ENCODE measurements at regions not wholly inside any gene's neighbourhood (a gene's known extent, or its start where the extent isn't known, plus 50 kb on each side); places are given as distances from the start of the nearest gene placed in this dataset.
"Not testable (repeated sequence)": the region's sequence is repeated elsewhere in the genome, so short reads cannot be mapped to it uniquely, and the experiment has no call there.

DNA sequence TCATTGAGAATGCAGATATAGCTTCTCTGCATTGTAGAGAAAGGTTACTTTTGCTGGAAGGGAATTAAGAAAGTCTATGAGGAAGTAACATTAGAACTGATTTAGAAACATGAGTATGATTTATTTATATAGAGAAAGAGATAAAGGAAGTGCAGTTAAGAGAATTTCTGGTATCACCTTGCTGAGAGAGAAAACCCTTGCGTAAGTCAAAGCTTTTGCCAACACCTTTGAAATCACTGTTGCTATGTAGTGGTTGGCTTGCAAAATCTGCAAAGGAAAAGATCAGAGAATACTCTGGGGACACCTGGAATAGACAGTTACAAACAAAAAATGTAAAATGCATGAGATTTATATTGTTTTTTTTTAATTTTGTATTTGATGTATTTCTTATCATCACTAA lies 137.3 kb upstream of the RXFP1 start:
- in situ Hi-C loops (cut with HindIII; ENCODE audit: low pct_ligation_motif_present, low pct_unique_long_range_greater_than_20kb, low sequenced_read_pairs), result no loop called here
- no peak for DNase-seq

DNA sequence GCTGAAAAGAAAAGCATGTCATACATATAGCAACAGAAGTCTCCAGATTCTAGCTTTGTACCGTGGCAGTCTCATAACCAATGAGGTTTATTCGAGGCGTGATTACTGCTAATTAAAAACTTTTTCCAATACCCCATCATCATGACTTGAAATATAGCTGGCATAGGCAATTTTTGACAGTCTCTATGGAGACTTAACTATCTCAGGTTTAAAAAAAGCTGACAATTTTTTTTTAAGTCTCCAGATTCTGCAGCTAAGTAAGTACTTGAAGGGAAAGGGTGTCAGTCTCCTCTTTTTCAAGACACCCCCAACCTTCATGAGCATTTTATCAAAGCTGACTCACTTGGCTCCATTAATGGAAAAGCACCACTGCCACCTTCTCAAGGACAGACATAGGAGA lies 126.3 kb upstream of the RXFP1 start:
- no peak for DNase-seq
- in situ Hi-C loops (cut with HindIII; ENCODE audit: low pct_ligation_motif_present, low pct_unique_long_range_greater_than_20kb, low sequenced_read_pairs), result no loop called here

DNA sequence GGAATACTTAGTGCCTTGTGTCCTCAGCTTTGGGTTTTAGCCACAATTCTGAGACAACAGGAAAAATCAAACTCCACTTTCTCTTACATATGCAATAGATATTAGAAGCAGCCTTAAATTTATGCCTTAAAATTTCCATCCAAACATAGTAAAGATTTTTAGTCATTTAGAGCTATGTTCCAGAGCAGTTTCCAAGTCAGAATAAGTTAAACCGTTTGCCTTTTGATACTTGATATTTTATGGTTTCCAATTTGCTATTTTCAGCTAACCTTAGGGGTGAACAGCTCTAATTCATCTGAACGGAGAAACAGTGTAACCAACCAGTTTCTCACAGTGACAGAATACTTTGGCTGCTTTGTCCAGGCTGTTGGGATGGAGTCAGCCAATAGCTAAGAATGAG lies 125.8 kb upstream of the RXFP1 start:
- in situ Hi-C loops (cut with HindIII; ENCODE audit: low pct_ligation_motif_present, low pct_unique_long_range_greater_than_20kb, low sequenced_read_pairs), result no loop called here
- DNase-seq, result no peak

DNA sequence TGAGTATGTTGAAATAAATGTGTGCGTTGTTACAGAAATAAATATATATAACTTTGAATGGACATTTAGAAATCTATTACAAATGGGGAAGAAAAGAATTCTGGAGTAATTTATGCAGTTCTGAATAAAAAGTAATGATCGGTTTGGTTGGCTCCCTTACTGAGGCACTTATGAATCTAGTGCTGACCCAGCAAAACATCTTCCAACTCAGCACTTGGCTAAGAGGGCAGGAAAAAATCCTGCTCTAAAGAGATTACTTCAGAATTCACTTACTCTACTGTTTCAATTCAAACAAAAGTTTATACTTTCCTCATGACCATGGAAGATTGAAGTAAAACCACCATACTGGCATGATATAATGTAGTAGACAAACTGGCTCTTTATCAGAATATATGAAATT lies 123.9 kb upstream of the RXFP1 start:
- no peak for DNase-seq
- in situ Hi-C loops (cut with HindIII; ENCODE audit: low pct_ligation_motif_present, low pct_unique_long_range_greater_than_20kb, low sequenced_read_pairs), result no loop called here

DNA sequence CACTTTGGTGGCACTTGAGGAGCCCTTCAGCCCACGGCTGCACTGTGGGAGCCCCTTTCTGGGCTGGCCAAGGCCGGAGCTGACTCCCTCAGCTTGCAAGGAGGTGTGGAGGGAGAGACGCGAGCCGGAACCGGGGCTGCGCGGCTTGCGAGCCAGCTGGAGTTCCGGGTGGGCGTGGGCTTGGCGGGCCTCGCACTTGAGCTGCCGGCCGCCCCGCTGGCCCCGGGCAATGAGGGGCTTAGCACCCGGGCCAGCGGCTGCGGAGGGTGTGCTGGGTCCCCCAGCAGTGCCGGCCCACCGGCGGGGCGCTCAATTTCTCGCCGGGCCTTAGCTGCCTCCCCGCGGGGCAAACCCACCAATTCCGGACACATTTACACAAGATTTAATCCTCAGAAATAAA lies 113.7 kb upstream of the RXFP1 start:
- DNase-seq; in situ Hi-C loops (cut with HindIII; ENCODE audit: low pct_ligation_motif_present, low pct_unique_long_range_greater_than_20kb, low sequenced_read_pairs): not testable (repeated sequence)

DNA sequence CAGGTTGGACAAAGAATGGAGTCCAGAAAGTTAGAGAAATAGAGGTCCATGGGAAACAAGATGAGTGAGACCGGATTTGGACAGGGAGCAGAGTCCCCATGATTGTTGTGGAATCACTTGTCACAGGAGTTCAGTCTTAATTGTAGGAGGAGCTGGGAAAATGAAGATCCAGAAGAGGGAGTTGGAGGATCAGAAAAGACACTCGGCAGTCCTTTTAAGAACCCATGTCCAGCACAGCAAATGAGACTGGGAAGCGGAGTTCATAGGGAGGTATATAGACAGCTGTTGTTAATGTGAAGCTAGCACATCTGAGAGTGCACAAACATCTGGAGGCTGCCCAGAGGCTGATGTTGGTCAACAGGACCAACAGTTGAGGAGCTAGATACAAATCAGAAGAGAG lies 111.4 kb upstream of the RXFP1 start:
- in situ Hi-C loops (cut with HindIII; ENCODE audit: low pct_ligation_motif_present, low pct_unique_long_range_greater_than_20kb, low sequenced_read_pairs), result no loop called here
- peak; percentile 1 for DNase-seq

DNA sequence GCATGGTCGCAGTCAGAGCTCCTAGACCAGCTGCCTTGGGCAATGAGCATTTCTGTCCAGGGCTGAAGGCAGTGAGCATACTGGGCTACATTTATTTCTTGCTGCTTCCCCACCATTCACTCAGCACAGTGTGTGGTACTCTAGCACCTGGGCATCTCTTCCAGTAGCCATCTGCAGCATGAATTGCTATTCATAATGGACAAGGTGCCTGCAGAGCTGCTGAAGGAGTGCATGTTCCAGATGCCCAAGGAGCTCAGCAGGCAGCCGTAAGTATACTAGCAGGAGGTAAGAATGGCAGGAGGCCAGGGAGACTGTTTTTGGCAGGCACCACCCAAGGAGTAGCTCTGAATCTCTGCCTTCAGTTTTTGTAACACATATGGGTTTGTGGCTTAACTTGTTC lies 110.4 kb upstream of the RXFP1 start:
- in situ Hi-C loops (cut with HindIII; ENCODE audit: low pct_ligation_motif_present, low pct_unique_long_range_greater_than_20kb, low sequenced_read_pairs), result no loop called here

DNA sequence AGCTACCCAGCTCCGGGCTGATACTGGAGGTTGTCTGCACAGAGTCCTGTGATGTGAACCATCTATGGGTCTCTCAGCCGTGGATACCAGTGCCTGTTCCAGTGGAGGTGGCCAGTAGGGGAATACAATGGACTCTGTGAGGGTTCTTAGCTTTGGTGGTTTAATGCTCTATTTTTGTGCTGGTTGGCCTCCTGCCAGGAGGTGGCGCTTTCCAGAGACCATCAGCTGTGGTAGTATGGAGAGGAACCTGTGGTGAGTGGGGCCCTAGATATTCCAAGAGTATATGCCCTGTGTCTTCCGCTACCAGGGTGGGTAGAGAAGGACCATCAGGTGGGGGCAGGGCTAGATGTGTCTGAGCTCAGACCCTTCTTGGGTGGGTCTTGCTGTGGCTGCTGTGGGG lies 103.0 kb upstream of the RXFP1 start:
- in situ Hi-C loops (cut with HindIII; ENCODE audit: low pct_ligation_motif_present, low pct_unique_long_range_greater_than_20kb, low sequenced_read_pairs); DNase-seq: not testable (repeated sequence)

More for the DNA sequence above, 110.4 kb upstream of the RXFP1 start:
- no peak for DNase-seq

DNA sequence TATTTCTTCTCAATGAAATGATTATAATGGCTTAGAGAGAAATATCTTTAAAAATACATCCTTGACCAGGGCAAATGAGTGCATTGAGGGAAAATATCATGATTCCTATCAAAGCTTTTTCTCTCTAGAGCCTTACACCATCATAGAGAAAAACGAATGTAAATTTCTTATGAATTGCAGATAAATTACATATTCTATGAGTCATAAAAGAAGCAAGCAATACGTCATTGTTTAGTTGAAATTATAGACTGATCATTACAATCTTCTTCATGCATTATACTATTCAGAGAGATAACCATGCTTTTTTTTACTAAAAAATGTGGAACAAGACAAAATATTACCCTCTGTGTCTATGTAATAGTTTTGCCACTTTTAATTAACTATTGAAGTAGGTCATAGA lies 100.9 kb upstream of the RXFP1 start:
- no peak for DNase-seq
- in situ Hi-C loops (cut with HindIII; ENCODE audit: low pct_ligation_motif_present, low pct_unique_long_range_greater_than_20kb, low sequenced_read_pairs), result no loop called here

DNA sequence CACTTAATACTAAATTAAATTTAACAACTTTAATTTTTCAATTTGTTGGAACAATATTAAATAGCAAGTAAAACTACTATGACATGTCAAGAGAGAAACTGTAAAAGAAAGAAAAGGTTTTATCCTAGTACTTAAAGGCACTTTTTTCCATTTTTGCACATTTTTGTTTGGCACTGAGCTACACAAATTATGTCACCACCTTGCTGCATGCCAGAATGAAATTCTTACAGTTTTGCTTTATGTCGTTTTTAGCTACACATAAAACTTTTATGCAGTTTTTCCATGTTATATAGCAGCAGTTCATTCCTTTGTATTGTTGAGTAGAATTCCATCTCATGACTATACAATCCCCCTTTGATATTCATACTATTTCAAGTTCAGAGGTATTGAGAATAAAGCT lies 99.1 kb upstream of the RXFP1 start:
- no peak for DNase-seq
- in situ Hi-C loops (cut with HindIII; ENCODE audit: low pct_ligation_motif_present, low pct_unique_long_range_greater_than_20kb, low sequenced_read_pairs), result no loop called here

DNA sequence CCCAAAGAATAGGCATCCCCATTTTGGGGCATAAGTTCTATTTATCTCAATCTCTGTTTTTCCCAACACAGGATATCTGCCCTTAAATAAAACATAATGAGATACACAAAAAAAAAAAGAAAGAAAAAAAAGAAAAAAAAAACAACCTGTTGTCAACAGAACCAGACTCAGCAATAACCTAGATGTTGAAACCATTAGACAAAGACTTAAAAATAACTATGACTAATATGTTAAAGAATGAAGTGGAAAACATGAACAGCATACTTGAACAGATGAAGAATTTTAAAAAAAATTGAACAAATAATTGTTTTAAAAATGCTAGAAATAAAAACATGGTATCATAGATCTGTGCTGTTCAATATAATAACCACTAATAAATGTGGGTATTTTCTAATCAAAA lies 93.4 kb upstream of the RXFP1 start:
- no peak for DNase-seq
- in situ Hi-C loops (cut with HindIII; ENCODE audit: low pct_ligation_motif_present, low pct_unique_long_range_greater_than_20kb, low sequenced_read_pairs), result no loop called here

DNA sequence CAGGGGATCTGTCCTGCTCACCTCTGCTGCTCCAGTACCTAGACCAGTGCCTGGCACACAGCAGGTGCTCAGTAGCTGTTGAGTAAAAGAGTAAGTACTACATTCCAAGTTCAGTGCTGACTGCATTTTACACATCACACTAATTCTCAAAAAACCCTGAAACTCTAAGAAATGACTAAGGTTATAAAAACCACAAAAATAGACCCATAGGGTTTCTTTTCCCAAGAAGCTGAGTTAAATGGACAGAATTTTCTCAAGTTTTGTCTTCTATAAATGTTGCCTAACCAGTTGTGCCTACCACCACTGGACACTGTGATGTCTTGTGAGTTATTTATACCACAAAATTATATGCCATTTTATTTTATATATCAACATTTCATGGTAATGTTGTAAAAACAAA lies 78.9 kb upstream of the RXFP1 start:
- in situ Hi-C loops (cut with HindIII; ENCODE audit: low pct_ligation_motif_present, low pct_unique_long_range_greater_than_20kb, low sequenced_read_pairs), result no loop called here

DNA sequence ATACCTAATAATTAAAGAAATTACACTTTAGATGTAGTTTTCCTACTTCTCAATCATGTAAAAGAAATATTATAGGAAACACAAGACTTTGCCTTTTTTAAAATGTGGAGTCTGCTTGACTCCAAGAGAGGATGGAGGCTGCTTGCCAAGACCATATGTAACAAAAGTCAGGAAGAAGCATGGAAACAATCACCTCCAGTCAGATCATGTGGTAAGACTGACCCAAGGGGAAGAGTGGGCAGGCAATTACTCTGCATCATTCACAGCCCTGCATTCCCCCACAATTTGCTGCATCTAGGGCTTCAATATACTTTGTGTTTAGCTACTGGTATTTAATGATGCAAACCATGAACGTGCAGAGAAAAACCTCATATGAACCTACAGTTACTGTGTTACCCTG lies 78.0 kb upstream of the RXFP1 start:
- in situ Hi-C loops (cut with HindIII; ENCODE audit: low pct_ligation_motif_present, low pct_unique_long_range_greater_than_20kb, low sequenced_read_pairs), result no loop called here
- DNase-seq, result no peak

More for the DNA sequence above, 78.9 kb upstream of the RXFP1 start:
- no peak for DNase-seq

DNA sequence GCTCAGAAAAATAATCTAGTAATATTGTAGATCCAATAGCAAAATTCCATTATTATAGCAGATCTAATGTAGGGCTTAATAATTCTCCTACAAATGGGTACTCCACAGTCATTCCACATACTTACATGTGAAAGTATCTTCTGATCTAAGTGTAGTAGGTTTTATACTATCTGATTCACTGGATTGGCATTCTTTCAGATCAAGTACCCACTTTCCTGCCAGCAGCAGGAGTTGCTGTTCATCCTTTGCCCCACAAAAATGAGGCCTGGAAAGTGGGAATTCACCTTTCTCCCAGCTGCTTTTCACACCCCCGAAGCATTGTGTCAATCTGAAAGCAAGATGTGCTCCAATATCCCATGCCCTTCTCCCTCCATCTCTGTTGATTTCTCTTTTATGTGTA lies 77.1 kb upstream of the RXFP1 start:
- no peak for DNase-seq
- in situ Hi-C loops (cut with HindIII; ENCODE audit: low pct_ligation_motif_present, low pct_unique_long_range_greater_than_20kb, low sequenced_read_pairs), result no loop called here

DNA sequence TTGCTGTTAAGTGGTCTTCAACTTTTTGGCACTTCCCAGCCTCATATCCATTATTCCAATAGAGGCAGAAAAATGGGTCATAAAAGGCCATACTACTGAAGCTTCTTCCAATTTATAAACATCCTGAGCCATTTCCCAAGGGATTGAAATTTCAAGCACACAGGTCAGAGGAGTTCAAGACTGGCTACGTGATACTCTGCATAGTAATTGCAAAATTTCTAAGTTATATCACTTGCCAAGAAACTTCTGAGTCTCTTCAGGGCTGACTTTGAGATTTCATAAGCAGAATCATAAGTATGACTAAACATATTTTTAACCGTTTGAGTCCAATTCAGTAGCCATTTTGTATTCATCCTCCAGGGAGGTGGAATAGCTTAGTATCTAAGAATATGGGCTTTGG lies 75.6 kb upstream of the RXFP1 start:
- in situ Hi-C loops (cut with HindIII; ENCODE audit: low pct_ligation_motif_present, low pct_unique_long_range_greater_than_20kb, low sequenced_read_pairs), result no loop called here
- DNase-seq, result no peak

DNA sequence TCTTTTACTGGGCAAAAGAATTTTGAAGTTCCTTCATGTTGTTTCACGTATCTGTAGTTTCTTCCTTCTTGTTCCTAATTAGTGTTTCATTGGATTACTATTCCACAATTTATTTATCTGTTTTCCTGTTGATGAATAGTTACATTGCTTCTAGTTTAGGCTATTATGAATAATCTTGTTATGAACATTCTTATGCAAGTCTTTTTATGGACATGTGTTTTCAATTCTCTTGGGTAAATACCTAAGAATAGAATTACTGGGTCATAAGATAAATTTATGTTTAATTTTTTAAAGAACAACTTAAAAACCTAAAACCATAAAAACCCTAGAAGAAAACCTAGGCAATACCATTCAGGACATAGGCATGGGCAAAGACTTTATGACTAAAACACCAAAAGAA lies 70.9 kb upstream of the RXFP1 start:
- in situ Hi-C loops (cut with HindIII; ENCODE audit: low pct_ligation_motif_present, low pct_unique_long_range_greater_than_20kb, low sequenced_read_pairs), result no loop called here
- DNase-seq, result no peak

DNA sequence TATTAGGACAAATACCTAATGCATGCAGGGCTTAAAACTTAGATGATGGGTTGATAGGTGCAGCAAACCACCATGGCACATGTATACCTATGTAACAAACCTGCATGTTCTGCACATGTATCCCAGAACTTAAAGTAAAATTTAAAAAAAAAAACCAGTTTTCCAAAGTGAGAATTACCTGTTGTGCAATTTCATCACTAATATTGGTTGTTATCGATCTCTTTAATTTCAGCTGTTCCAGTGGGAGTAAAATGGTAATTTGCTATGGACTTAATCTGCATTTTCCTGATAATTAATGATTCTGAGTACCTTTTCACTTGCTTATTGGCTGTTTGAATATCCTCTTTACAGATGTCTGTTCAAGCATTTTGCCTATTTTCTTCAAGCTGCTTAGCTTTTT lies 69.6 kb upstream of the RXFP1 start:
- in situ Hi-C loops (cut with HindIII; ENCODE audit: low pct_ligation_motif_present, low pct_unique_long_range_greater_than_20kb, low sequenced_read_pairs); DNase-seq: not testable (repeated sequence)

DNA sequence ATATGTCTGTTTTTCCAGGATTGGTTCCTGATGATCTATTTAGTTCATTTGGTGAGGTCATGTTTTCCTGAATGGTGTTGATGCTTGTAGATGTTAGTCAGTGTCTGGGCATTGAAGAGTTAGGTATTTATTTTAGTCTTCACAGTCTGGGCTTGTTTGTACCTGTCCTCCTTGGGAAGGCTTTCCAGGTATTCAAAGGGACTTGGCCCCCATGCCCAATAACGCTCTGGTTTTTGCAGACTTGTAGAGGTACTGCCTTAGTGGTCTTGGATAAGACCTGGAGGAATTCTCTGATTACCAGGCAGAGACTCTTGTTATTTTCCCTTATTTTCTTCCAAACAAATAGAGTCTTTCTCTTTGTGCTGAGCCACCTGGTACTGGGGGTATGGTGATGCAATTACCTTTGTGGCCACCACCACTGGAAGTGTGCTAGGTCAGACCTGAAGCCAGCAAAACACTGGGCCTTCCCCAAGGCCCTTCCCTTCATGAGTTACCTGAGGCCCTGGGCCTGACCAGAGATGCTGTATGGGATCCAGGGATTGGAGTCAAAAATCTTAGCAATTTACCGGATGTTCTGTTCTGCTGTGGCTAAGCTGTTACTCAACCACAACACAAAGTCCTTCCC lies 63.3 kb upstream of the RXFP1 start:
- no peak for DNase-seq
- in situ Hi-C loops (cut with HindIII; ENCODE audit: low pct_ligation_motif_present, low pct_unique_long_range_greater_than_20kb, low sequenced_read_pairs), result no loop called here

DNA sequence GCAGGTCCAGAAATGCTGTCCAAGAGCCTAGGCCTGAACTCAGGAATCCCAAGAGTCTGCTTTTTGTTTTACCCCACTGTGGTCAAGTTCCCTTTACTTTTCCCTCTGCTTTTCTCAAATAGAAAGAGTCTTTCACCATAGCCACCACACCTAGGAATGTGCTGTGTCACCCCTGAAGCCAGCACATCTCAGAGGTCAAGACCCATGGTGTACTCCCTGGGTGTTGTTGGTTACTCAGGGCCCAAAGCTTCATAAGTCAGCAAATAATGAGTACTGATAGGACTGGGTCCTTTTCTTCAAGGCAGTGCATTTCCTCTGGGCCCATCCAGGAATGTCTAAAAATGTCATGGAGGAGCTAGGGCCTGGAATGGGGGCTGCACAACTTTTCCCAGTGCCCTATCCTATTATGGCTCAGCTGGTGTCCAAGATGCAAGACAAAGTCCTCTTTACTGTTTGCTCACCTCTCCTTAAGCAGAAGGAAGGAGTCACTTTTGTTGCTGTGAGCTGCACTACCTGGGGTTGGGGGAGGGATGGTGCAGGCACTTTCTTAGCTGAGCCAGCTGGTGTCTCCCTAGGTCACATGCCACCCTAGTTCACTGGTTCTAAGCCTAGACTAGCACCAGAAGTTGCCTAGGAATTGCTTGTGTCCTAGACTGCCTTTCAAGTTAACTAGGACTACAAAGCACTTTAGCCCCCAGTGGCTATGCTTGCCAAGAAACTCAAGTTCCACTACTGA lies 62.4 kb upstream of the RXFP1 start:
- in situ Hi-C loops (cut with HindIII; ENCODE audit: low pct_ligation_motif_present, low pct_unique_long_range_greater_than_20kb, low sequenced_read_pairs), result no loop called here
- no peak for DNase-seq

DNA sequence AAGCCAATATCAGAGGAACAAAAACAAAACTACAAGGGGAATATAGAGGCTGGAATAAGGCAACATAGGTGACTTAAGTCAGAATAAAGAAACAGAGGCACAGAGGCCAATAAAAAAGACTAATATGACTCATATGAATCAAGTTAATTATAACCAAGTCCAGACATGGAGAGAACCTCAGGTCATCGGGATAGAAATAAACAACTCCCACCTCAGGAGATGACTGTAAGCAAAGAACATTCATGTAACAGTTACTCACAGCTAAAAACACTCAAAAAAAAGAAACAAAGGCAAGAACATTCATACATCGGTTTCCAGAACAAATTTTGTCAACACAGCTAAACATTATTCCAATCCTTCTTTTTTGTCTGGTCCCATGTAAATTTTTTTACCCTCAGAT lies 60.3 kb upstream of the RXFP1 start:
- in situ Hi-C loops (cut with HindIII; ENCODE audit: low pct_ligation_motif_present, low pct_unique_long_range_greater_than_20kb, low sequenced_read_pairs), result no loop called here
- no peak for DNase-seq

Measured in ACHN (cell line).